SU-DHL-6 (cell line): ENCODE measurements at regions not wholly inside any gene's neighbourhood (a gene's known extent, or its start where the extent isn't known, plus 50 kb on each side); places are given as distances from the start of the nearest gene placed in this dataset.

ENCODE experiments used
- H2AFZ ChIP-seq: fragments of 200-600 bp; sonication (generic); 2 replicates; pipeline ENCODE4 v1.6.1; 2014; ENCODE audit warnings: low read depth, mild to moderate bottlenecking, moderate library complexity, mixed read lengths, antibody characterized with exemption, low read length; ENCODE audit not compliant: severe bottlenecking
- H3F3A ChIP-seq: fragments of 200-600 bp; shearing (Covaris generic); 2 replicates; pipeline ENCODE4 v1.6.0; 2016; ENCODE audit warnings: antibody characterized with exemption, mild to moderate bottlenecking; ENCODE audit not compliant: insufficient read depth
- H3K27ac ChIP-seq: fragments of 200-600 bp; sonication (generic); 2 replicates; pipeline ENCODE4 v1.5.1; 2016; ENCODE audit warnings: low read depth, mild to moderate bottlenecking, low read length, moderate library complexity, mixed read lengths
- H3K27me3 ChIP-seq: fragments of 200-600 bp; sonication (generic), shearing (Covaris generic); 2 replicates; pipeline ENCODE4 v1.6.0; 2014; ENCODE audit warnings: mild to moderate bottlenecking, low read length
- H3K36me3 ChIP-seq: fragments of 200-600 bp; sonication (generic); 2 replicates; pipeline ENCODE4 v1.6.1; 2014; ENCODE audit warnings: mild to moderate bottlenecking, low read length, mixed read lengths
- H3K4me2 ChIP-seq: fragments of 300-600, 200-600 bp; shearing (Covaris generic), sonication (generic); 2 replicates; pipeline ENCODE4 v1.6.0; 2014; ENCODE audit warnings: low read length, low read depth, mild to moderate bottlenecking; ENCODE audit not compliant: poor library complexity, severe bottlenecking
- H3K4me3 ChIP-seq: fragments of 200-600 bp; sonication (generic); 2 replicates; pipeline ENCODE4 v1.5.1; 2014; ENCODE audit warnings: antibody characterized with exemption, low read length, mild to moderate bottlenecking, mixed read lengths; ENCODE audit not compliant: insufficient read depth, poor library complexity, severe bottlenecking
- H3K79me2 ChIP-seq: fragments of 200-600 bp; sonication (generic); 2 replicates; pipeline ENCODE4 v1.6.1; 2014; ENCODE audit warnings: mild to moderate bottlenecking, low read length, moderate library complexity; ENCODE audit not compliant: insufficient read depth
- H3K9ac ChIP-seq: fragments of 200-600 bp; sonication (generic); 2 replicates; pipeline ENCODE4 v1.7.0; 2014; ENCODE audit warnings: mild to moderate bottlenecking, low read length
- H3K9me2 ChIP-seq: fragments of 200-600 bp; sonication (generic); replicated peaks from 2 replicates; pipeline ENCODE4 v1.6.1; 2014; ENCODE audit warnings: low read length; ENCODE audit not compliant: insufficient read depth
- H3K9me3 ChIP-seq: fragments of 200-600 bp; sonication (generic); 2 replicates; pipeline ENCODE4 v1.6.1; 2014; ENCODE audit warnings: low read length, mixed read lengths; ENCODE audit not compliant: insufficient read depth
- H4K20me1 ChIP-seq: fragments of 200-600 bp; sonication (generic); 2 replicates; pipeline ENCODE4 v1.6.1; 2014; ENCODE audit warnings: low read depth, mild to moderate bottlenecking, antibody characterized with exemption, low read length, moderate library complexity, mixed read lengths
- CTCF ChIP-seq: fragments of 200-600 bp; sonication (generic); IDR thresholded peaks from one replicate; pipeline ENCODE4 v1.5.1; 2017; ENCODE audit warnings: antibody characterized with exemption, mild to moderate bottlenecking, low read length, moderate library complexity; ENCODE audit not compliant: insufficient read depth, poor library complexity, severe bottlenecking
- EZH2phosphoT487 ChIP-seq: fragments of 200-600 bp; sonication (generic), shearing (Covaris generic); conservative IDR thresholded peaks from 2 replicates; pipeline ENCODE4 v1.6.1; 2018; ENCODE audit warnings: mild to moderate bottlenecking, antibody characterized with exemption, low read length, moderate library complexity, mixed read lengths

DNA sequence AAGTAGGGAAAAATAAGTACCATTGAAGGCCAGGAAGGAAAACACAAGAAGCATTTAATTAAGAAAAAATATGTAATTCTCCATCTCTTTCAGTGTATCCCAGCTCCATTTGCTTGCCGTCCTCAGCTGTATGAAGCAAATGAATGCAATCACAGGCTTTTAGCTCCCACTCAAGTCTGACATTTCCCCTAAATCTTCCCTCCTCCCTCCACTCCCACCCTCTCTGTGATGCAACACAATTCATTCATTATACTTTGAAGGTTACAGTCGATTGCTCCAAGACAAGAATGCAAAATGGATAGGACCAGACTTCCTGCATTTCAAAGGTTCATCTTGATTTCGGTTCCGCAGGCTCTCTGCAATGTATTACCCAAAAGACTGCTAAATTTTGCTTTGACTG is 172.7 kb upstream of the SERPINE2 start:
- H3K27me3 ChIP-seq, result no peaks in the 10 kb centered on the region
- no peaks in the 10 kb centered on the region for H3K9me2 ChIP-seq
- H3K27ac ChIP-seq, result no peak overlapping the region
- no peaks in the 10 kb centered on the region for H3K79me2 ChIP-seq
- no peak overlapping the region for H3K9ac ChIP-seq
- no peak overlapping the region for H2AFZ ChIP-seq
- no peaks in the 10 kb centered on the region for H3K36me3 ChIP-seq
- no peaks in the 10 kb centered on the region for H3F3A ChIP-seq
- H3K4me2 ChIP-seq, result no peak overlapping the region
- no peaks in the 10 kb centered on the region for H3K9me3 ChIP-seq
- no peak overlapping the region for H3K4me3 ChIP-seq
- no peaks in the 10 kb centered on the region for H4K20me1 ChIP-seq
- no peak for TF ChIP-seq EZH2phosphoT487
- no peak for TF ChIP-seq CTCF

DNA sequence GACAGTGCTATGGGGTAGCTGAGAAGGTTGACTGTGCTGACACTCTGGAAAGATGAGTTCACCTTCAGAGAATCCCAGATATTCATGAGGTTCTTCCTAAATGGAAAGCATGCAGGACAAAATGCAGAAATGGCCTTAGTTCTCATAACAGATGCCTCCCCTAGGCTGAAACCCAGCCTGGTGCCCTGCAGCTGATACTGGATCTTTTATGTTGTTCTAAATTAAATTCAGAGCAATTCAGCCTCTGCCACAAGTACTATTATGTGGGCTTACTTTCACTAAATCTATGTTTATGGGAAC is 172.0 kb upstream of the SERPINE2 start:
- no peaks in the 10 kb centered on the region for H3K79me2 ChIP-seq
- no peak overlapping the region for H3K9ac ChIP-seq
- H3K36me3 ChIP-seq, result no peaks in the 10 kb centered on the region
- TF ChIP-seq EZH2phosphoT487 (no peak), CTCF (no peak)
- H3K27ac ChIP-seq, result no peak overlapping the region
- no peaks in the 10 kb centered on the region for H3F3A ChIP-seq
- no peak overlapping the region for H3K4me3 ChIP-seq
- no peaks in the 10 kb centered on the region for H3K9me2 ChIP-seq
- H3K9me3 ChIP-seq, result no peaks in the 10 kb centered on the region
- no peaks in the 10 kb centered on the region for H3K27me3 ChIP-seq
- H2AFZ ChIP-seq, result no peak overlapping the region
- H4K20me1 ChIP-seq, result no peaks in the 10 kb centered on the region
- H3K4me2 ChIP-seq, result no peak overlapping the region

DNA sequence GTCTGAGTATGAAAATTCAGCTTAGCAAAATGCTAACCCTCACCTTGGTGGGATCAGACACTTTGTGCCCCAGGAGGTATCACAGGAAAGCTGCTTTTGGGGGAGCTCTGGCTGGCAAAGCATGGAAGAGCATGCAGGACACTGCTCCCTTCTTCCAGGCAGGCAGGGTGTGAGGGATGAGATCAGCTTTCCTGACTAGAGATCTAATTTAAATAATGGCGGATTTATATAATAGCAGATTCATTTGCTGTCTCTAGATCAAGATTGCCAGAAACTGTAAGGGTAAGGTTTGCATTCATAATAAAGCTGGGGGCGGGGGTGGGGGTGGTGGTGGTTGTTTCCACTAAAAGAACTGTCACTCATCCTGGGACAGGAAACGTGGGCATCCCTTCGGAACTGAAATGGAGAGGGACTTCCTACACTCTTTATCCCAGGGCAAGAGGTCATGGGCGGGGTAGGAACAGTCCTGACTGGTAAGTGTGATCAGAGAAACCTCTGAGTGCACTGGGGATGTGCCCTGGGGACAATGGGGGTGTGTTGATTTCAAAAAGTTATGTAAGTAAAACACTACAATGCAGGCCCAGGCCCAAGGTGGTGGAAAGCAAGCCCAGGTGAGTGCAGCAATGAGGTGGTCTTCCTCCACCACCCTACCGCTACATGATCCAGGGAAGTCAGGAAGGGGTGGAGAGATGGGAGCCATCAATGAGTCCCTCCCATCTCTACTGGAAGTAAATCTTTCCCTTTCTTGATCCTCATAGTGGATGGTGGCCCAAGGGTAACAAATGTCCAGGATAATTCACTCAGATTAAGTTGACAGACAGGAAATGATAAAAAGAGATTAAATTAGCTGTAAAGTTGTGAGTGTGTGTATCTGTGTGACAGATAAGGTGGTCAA is 171.4 kb upstream of the SERPINE2 start:
- Histone ChIP-seq H3K36me3 (no peaks in the 10 kb centered on the region), H3K27me3 (no peaks in the 10 kb centered on the region), H3F3A (no peaks in the 10 kb centered on the region), H3K9me3 (no peaks in the 10 kb centered on the region), H3K4me2 (no peak overlapping the region), H2AFZ (no peak overlapping the region), H3K27ac (no peak overlapping the region), H3K79me2 (no peaks in the 10 kb centered on the region), H3K9ac (no peak overlapping the region), H3K4me3 (no peak overlapping the region), H3K9me2 (no peaks in the 10 kb centered on the region), H4K20me1 (no peaks in the 10 kb centered on the region)
- TF ChIP-seq CTCF (no peak), EZH2phosphoT487 (no peak)
